ENCODE measurements at regions not wholly inside any gene's neighbourhood (a gene's known extent, or its start where the extent isn't known, plus 50 kb on each side); places are given as distances from the start of the nearest gene placed in this dataset.
A peak's percentile ranks its signal among the peaks of the same experiment; 100 is the strongest.
"Not testable (repeated sequence)": the region's sequence is repeated elsewhere in the genome, so short reads cannot be mapped to it uniquely, and the experiment has no call there.

GRCh38 chr6:141956046-141956761, 176.5 kb upstream of the GJE1 start:
- DNase-seq = peak; percentile 22
- H3K9me3 ChIP-seq (replicated peaks; ENCODE audit: control insufficient read depth, low read depth, low read length) = peaks cover 10% of the 10 kb centered on the region
- 60% methylated on average over 2 of the region's 3 CpGs for WGBS (ENCODE audit: insufficient coverage)
- H3K4me3 ChIP-seq (ENCODE audit: low read length) = no peak overlapping the region
- H3K27me3 ChIP-seq (ENCODE audit: control insufficient read depth, insufficient read depth, low read length) = no peaks in the 10 kb centered on the region
- no peak overlapping the region for H3K27ac ChIP-seq (ENCODE audit: low read length)
- peaks cover 3% of the 10 kb centered on the region for H3K4me1 ChIP-seq (ENCODE audit: control insufficient read depth, insufficient read depth, low read length)
- H3K36me3 ChIP-seq (ENCODE audit: control insufficient read depth, insufficient read depth, low read length) = no peaks in the 10 kb centered on the region

- Histone ChIP-seq H3K36me3 (ENCODE audit: control insufficient read depth, insufficient read depth, low read length) (no peaks in the 10 kb centered on the region), H3K9me3 (replicated peaks; ENCODE audit: control insufficient read depth, low read depth, low read length) (peaks cover 10% of the 10 kb centered on the region), H3K4me3 (ENCODE audit: low read length) (no peak overlapping the region), H3K27ac (ENCODE audit: low read length) (no peak overlapping the region), H3K27me3 (ENCODE audit: control insufficient read depth, insufficient read depth, low read length) (no peaks in the 10 kb centered on the region), H3K4me1 (ENCODE audit: control insufficient read depth, insufficient read depth, low read length) (peaks cover 3% of the 10 kb centered on the region)
- no peak for DNase-seq
Observed at GRCh38 chr6:141953072-141953471, 179.7 kb upstream of the GJE1 start.

GRCh38 chr6:141946502-141946901, 186.2 kb upstream of the GJE1 start:
- H3K9me3 ChIP-seq (replicated peaks; ENCODE audit: control insufficient read depth, low read depth, low read length) = peaks cover 3% of the 10 kb centered on the region
- 33% methylated on average over 1 of the region's 2 CpGs for WGBS (ENCODE audit: insufficient coverage)
- H3K4me1 ChIP-seq (ENCODE audit: control insufficient read depth, insufficient read depth, low read length) = no peaks in the 10 kb centered on the region
- no peaks in the 10 kb centered on the region for H3K36me3 ChIP-seq (ENCODE audit: control insufficient read depth, insufficient read depth, low read length)
- H3K27me3 ChIP-seq (ENCODE audit: control insufficient read depth, insufficient read depth, low read length) = no peaks in the 10 kb centered on the region
- no peak for DNase-seq
- H3K27ac ChIP-seq (ENCODE audit: low read length) = no peak overlapping the region
- H3K4me3 ChIP-seq (ENCODE audit: low read length) = no peak overlapping the region

DNA sequence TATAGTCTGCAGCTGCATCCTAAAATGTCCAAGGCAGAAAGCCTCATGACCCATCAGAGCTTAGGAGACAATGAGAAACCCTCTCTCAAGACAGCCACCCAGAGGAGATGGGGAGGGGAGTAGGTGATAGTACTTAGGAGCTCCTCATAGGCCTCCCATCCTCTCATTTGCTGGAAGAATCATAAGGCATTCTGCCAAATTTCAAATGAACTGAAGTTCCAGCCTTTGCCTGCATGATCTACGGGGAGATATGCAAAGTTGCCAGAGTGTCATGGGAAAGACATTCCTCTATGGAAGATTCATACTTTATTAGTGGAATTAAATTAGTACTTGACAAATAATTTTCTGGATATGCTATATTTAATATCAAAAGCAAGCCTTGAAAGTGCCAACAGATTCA, 194.1 kb upstream of the GJE1 start:
- no CpG with 5 or more reads among the region's 1 CpG for WGBS (ENCODE audit: insufficient coverage)
- Histone ChIP-seq H3K27ac (ENCODE audit: low read length) (no peak overlapping the region), H3K27me3 (ENCODE audit: control insufficient read depth, insufficient read depth, low read length) (no peaks in the 10 kb centered on the region), H3K4me3 (ENCODE audit: low read length) (no peak overlapping the region), H3K4me1 (ENCODE audit: control insufficient read depth, insufficient read depth, low read length) (no peaks in the 10 kb centered on the region), H3K9me3 (replicated peaks; ENCODE audit: control insufficient read depth, low read depth, low read length) (peaks cover 3% of the 10 kb centered on the region), H3K36me3 (ENCODE audit: control insufficient read depth, insufficient read depth, low read length) (no peaks in the 10 kb centered on the region)
- peak; percentile 9 for DNase-seq

GRCh38 chr6:141932685-141933084, 200.0 kb upstream of the GJE1 start:
- Histone ChIP-seq H3K4me1 (ENCODE audit: control insufficient read depth, insufficient read depth, low read length) (no peaks in the 10 kb centered on the region), H3K9me3 (replicated peaks; ENCODE audit: control insufficient read depth, low read depth, low read length) (no peaks in the 10 kb centered on the region), H3K27me3 (ENCODE audit: control insufficient read depth, insufficient read depth, low read length) (no peaks in the 10 kb centered on the region), H3K27ac (ENCODE audit: low read length) (no peak overlapping the region), H3K4me3 (ENCODE audit: low read length) (no peak overlapping the region), H3K36me3 (ENCODE audit: control insufficient read depth, insufficient read depth, low read length) (no peaks in the 10 kb centered on the region)
- DNase-seq = no peak
- WGBS (ENCODE audit: insufficient coverage) = 92% methylated on average over 3 of the region's 3 CpGs

- H3K4me1 ChIP-seq (ENCODE audit: control insufficient read depth, insufficient read depth, low read length); DNase-seq; H3K4me3 ChIP-seq (ENCODE audit: low read length); H3K9me3 ChIP-seq (replicated peaks; ENCODE audit: control insufficient read depth, low read depth, low read length); H3K27me3 ChIP-seq (ENCODE audit: control insufficient read depth, insufficient read depth, low read length); H3K36me3 ChIP-seq (ENCODE audit: control insufficient read depth, insufficient read depth, low read length); H3K27ac ChIP-seq (ENCODE audit: low read length): not testable (repeated sequence)
- WGBS (ENCODE audit: insufficient coverage) = 30% methylated on average over 2 of the region's 7 CpGs
Observed at GRCh38 chr6:141926200-141926900, 206.4 kb upstream of the GJE1 start.

- Histone ChIP-seq H3K27me3 (ENCODE audit: control insufficient read depth, insufficient read depth, low read length) (no peaks in the 10 kb centered on the region), H3K4me1 (ENCODE audit: control insufficient read depth, insufficient read depth, low read length) (no peaks in the 10 kb centered on the region), H3K4me3 (ENCODE audit: low read length) (no peak overlapping the region), H3K36me3 (ENCODE audit: control insufficient read depth, insufficient read depth, low read length) (no peaks in the 10 kb centered on the region), H3K9me3 (replicated peaks; ENCODE audit: control insufficient read depth, low read depth, low read length) (no peaks in the 10 kb centered on the region), H3K27ac (ENCODE audit: low read length) (no peak overlapping the region)
- DNase-seq = no peak
Observed at GRCh38 chr6:141925001-141925400, 207.7 kb upstream of the GJE1 start.

GRCh38 chr6:141922898-141923297, 209.8 kb upstream of the GJE1 start:
- Histone ChIP-seq H3K27me3 (ENCODE audit: control insufficient read depth, insufficient read depth, low read length) (no peaks in the 10 kb centered on the region), H3K4me3 (ENCODE audit: low read length) (no peak overlapping the region), H3K27ac (ENCODE audit: low read length) (no peak overlapping the region), H3K9me3 (replicated peaks; ENCODE audit: control insufficient read depth, low read depth, low read length) (no peaks in the 10 kb centered on the region), H3K4me1 (ENCODE audit: control insufficient read depth, insufficient read depth, low read length) (no peaks in the 10 kb centered on the region), H3K36me3 (ENCODE audit: control insufficient read depth, insufficient read depth, low read length) (no peaks in the 10 kb centered on the region)
- no peak for DNase-seq
- no CpG with 5 or more reads among the region's 2 CpGs for WGBS (ENCODE audit: insufficient coverage)

DNA sequence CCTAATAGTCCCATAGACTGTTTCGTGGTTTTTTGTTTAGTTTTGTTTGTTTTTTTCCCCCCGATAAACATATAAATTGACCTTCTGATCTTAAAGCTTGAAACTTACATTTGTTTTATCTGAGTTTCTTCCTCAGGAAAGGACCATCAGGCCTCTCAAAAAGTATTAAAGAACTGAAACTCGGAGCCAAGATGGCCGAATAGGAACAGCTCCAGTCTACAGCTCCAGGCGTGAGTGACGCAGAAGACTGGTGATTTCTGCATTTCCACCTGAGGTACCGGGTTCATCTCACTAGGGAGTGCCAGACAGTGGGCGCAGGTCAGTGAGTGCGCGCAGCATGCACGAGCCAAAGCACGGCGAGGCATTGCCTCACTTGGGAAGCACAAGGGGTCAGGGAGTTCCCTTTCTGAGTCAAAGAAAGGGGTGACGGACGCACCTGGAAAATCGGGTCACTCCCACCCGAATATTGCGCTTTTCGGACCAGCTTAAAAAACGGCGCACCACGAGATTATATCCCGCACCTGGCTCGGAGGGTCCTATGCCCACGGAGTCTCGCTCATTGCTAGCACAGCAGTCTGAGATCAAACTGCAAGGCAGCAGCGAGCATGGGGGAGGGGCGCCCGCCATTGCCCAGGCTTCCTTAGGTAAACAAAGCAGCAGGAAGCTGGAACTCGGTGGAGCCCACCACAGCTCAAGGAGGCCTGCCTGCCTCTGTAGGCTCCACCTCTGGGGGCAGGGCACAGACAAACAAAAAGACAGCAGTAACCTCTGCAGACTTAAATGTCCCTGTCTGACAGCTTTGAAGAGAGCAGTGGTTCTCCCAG, 215.8 kb upstream of the GJE1 start:
- H3K27me3 ChIP-seq (ENCODE audit: control insufficient read depth, insufficient read depth, low read length); H3K9me3 ChIP-seq (replicated peaks; ENCODE audit: control insufficient read depth, low read depth, low read length); H3K36me3 ChIP-seq (ENCODE audit: control insufficient read depth, insufficient read depth, low read length); DNase-seq; H3K27ac ChIP-seq (ENCODE audit: low read length); H3K4me3 ChIP-seq (ENCODE audit: low read length); H3K4me1 ChIP-seq (ENCODE audit: control insufficient read depth, insufficient read depth, low read length): not testable (repeated sequence)
- 94% methylated on average over 12 of the region's 30 CpGs for WGBS (ENCODE audit: insufficient coverage)

DNA sequence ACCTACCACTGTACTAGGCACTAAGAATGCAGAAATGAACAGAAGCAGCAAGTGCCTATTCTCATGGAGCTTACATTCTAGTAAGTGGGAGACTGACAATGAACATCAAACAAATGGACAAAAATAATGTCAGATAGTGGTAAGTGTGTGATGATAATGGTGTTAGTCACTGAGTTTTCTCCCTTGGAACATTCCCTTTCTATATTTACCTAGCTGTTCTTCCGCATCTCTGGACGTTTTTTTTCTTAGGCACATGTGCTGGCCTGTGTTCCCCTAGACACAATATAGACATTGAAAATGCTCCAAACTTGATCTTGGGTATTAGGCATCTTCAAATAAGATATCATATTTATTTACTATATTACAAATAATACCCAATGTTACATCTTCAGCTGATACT, 218.1 kb upstream of the GJE1 start:
- H3K4me1 ChIP-seq (ENCODE audit: control insufficient read depth, insufficient read depth, low read length) = no peaks in the 10 kb centered on the region
- H3K27ac ChIP-seq (ENCODE audit: low read length) = no peak overlapping the region
- H3K27me3 ChIP-seq (ENCODE audit: control insufficient read depth, insufficient read depth, low read length) = no peaks in the 10 kb centered on the region
- DNase-seq = no peak
- no peak overlapping the region for H3K4me3 ChIP-seq (ENCODE audit: low read length)
- H3K9me3 ChIP-seq (replicated peaks; ENCODE audit: control insufficient read depth, low read depth, low read length) = no peaks in the 10 kb centered on the region
- WGBS (ENCODE audit: insufficient coverage) = no CpG with 5 or more reads among the region's 2 CpGs
- H3K36me3 ChIP-seq (ENCODE audit: control insufficient read depth, insufficient read depth, low read length) = no peaks in the 10 kb centered on the region

All from muscle of leg (tissue), 3 donors.